HepG2 (cell line): ENCODE measurements at regions not wholly inside any gene's neighbourhood (a gene's known extent, or its start where the extent isn't known, plus 50 kb on each side); places are given as distances from the start of the nearest gene placed in this dataset.

Experiments
- CENPBD1 ChIP-seq: sonication (generic); formaldehyde crosslinking; IDR thresholded peaks from 2 replicates; pipeline ENCODE4 v1.8.0; 2022; ENCODE audit warnings: missing genetic modification reagents, low read depth, mild to moderate bottlenecking, borderline replicate concordance
- POLR2AphosphoS2 ChIP-seq: IDR thresholded peaks from 2 replicates; pipeline ENCODE4 v1.6.1; 2011; ENCODE audit warnings: low read depth, low read length, improper control_type of control experiment
- RBAK ChIP-seq: sonication (generic); formaldehyde crosslinking; IDR thresholded peaks from 2 replicates; pipeline ENCODE4 v1.5.1; 2020; ENCODE audit warnings: mild to moderate bottlenecking, missing genetic modification reagents
- TEAD3 ChIP-seq: optimal IDR thresholded peaks from 2 replicates; pipeline ENCODE3; 2016; ENCODE audit warnings: borderline replicate concordance
- ZNF709 ChIP-seq: sonication (generic); formaldehyde crosslinking; IDR thresholded peaks from 2 replicates; pipeline ENCODE4 v1.5.0; 2020; ENCODE audit warnings: mild to moderate bottlenecking, missing genetic modification reagents
- ZNF768 ChIP-seq: sonication (generic); formaldehyde crosslinking; IDR thresholded peaks from 2 replicates; pipeline ENCODE4 v1.4.0; 2020; ENCODE audit warnings: missing genetic modification reagents
- TF ChIP-seq, protein P1 (sequence below): sonication (generic); formaldehyde crosslinking; IDR thresholded peaks from 2 replicates; pipeline ENCODE4 v1.9.0; 2022; ENCODE audit warnings: missing genetic modification reagents, mild to moderate bottlenecking, borderline replicate concordance
- TF ChIP-seq, protein P2 (sequence below): sonication (generic); formaldehyde crosslinking; IDR thresholded peaks from 2 replicates; pipeline ENCODE4 v1.4.0; 2020; ENCODE audit warnings: missing genetic modification reagents, mild to moderate bottlenecking, borderline replicate concordance

DNA sequence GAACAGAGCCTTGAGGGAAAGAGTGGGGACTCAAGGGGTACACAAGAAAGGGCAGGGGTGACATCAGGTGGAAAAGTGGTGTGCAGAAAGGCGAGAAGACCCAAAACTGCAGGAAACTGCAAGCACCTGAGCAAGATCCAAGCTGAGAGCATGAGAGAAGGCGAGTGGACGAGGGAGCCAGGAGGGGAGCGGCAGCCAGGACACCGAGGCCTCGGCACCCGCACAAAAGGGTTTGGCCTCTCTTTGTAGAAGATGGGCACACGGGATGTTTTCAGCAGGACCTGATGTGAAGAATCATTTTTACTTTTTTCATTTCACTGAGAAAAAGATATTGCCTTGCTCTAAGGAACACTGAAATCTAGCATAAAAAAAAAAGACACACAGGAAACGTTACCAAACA, 82.1 kb upstream of the FOXQ1 start (continued):
- TF ChIP-seq, protein P1, sequence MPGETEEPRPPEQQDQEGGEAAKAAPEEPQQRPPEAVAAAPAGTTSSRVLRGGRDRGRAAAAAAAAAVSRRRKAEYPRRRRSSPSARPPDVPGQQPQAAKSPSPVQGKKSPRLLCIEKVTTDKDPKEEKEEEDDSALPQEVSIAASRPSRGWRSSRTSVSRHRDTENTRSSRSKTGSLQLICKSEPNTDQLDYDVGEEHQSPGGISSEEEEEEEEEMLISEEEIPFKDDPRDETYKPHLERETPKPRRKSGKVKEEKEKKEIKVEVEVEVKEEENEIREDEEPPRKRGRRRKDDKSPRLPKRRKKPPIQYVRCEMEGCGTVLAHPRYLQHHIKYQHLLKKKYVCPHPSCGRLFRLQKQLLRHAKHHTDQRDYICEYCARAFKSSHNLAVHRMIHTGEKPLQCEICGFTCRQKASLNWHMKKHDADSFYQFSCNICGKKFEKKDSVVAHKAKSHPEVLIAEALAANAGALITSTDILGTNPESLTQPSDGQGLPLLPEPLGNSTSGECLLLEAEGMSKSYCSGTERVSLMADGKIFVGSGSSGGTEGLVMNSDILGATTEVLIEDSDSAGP: 0 out of 2 replicates have a peak, but pooled peaks have one; percentile 38
- TF ChIP-seq CENPBD1 (CRISPR knock-in tag): no peak
- TF ChIP-seq RBAK (CRISPR knock-in tag): 0 out of 2 replicates have a peak, but pooled peaks have one; percentile 6
- TF ChIP-seq TEAD3 (CRISPR knock-in tag): peak; percentile 39
- peak; percentile 24; the same call in 1 of the 2 replicates for TF ChIP-seq ZNF768
- no peak for TF ChIP-seq ZNF709 (CRISPR knock-in tag)
- TF ChIP-seq, protein P2, sequence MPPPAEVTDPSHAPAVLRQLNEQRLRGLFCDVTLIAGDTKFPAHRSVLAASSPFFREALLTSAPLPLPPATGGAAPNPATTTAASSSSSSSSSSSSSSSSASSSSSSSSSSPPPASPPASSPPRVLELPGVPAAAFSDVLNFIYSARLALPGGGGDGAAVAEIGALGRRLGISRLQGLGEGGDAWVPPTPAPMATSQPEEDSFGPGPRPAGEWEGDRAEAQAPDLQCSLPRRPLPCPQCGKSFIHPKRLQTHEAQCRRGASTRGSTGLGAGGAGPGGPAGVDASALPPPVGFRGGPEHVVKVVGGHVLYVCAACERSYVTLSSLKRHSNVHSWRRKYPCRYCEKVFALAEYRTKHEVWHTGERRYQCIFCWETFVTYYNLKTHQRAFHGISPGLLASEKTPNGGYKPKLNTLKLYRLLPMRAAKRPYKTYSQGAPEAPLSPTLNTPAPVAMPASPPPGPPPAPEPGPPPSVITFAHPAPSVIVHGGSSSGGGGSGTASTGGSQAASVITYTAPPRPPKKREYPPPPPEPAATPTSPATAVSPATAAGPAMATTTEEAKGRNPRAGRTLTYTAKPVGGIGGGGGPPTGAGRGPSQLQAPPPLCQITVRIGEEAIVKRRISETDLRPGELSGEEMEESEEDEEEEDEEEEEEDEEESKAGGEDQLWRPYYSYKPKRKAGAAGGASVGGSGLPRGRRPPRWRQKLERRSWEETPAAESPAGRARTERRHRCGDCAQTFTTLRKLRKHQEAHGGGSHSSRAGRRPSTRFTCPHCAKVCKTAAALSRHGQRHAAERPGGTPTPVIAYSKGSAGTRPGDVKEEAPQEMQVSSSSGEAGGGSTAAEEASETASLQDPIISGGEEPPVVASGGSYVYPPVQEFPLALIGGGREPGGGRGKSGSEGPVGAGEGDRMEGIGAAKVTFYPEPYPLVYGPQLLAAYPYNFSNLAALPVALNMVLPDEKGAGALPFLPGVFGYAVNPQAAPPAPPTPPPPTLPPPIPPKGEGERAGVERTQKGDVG (CRISPR knock-in tag): 0 out of 2 replicates have a peak, but pooled peaks have one; percentile 8
- no peak for TF ChIP-seq POLR2AphosphoS2
